HK-2 (cell line): ENCODE measurements at regions not wholly inside any gene's neighbourhood (a gene's known extent, or its start where the extent isn't known, plus 50 kb on each side); places are given as distances from the start of the nearest gene placed in this dataset.
"Not testable (repeated sequence)": the region's sequence is repeated elsewhere in the genome, so short reads cannot be mapped to it uniquely, and the experiment has no call there.

Experiments used
- DNase-seq: peaks from one replicate; pipeline ENCODE4 v3.0.0-alpha.2; 2018; ENCODE audit not compliant: unreplicated experiment

DNA sequence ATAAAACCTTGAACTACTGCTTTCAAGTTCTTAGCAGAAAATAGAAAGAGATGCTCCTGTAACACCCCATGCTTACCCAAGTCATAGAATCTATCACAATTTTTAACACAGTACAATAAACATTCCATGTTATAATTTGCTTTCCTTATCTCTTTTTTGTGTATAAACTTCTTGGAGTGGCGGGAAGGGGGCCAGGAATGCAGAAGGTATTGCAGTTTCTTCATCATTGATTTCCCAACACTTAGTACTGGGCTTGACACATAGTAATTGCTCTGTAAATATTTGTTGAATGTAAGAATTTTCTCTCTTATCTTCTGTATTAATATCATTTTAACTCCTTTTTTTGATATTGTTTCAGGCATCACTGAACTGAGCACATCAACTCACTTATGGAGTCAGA lies 535.8 kb downstream of the KCTD12 start:
- DNase-seq: no peak

DNA sequence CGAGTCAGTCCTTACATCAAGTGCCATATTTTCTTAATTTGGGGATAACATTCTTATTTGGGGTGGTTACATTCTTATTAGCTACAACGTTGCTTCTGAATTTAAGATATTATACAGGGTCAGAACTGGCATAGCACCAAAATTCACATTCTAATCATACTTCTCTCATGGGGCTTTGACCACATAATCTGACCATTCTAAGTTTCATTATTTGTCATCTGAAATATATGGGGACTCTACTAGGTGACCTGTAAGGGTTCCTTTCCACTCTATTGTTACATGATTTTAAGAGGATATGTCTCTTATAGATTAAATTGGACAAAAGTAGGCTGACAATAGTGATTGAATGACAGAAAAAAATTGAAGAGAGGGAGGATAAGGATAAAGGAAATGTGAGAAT lies 536.5 kb downstream of the KCTD12 start:
- no peak for DNase-seq

GRCh38 chr13:76339649-76340048 lies 546.6 kb downstream of the KCTD12 start:
- DNase-seq: no peak

- no peak for DNase-seq
These were observed 548.2 kb downstream of the KCTD12 start for GRCh38 chr13:76338003-76338402.

- no peak for DNase-seq
These were observed 549.0 kb downstream of the KCTD12 start for GRCh38 chr13:76336889-76337844.

- no peak for DNase-seq
These were observed 550.7 kb downstream of the KCTD12 start for GRCh38 chr13:76335463-76335862.

GRCh38 chr13:76331943-76332712 lies 554.1 kb downstream of the KCTD12 start:
- DNase-seq: no peak

DNA sequence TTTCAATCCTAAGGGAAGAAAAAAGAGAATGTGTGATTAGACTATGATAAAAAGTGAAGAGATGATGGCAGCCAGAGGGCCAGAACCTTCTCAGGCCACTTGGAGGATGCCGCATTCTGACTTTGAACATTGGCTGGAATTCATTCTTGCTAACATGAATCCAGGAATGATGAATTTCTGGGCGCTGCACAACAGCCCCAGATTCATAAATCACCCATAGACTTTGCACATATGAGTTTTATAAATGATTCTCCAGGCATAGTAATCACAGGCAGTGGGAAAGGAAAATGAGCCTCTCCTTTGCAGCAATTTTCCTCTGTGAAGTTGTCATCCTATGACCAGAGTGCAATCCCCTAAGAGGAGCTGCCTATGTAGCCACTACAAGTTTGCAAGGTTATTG lies 555.4 kb downstream of the KCTD12 start:
- DNase-seq: no peak

DNA sequence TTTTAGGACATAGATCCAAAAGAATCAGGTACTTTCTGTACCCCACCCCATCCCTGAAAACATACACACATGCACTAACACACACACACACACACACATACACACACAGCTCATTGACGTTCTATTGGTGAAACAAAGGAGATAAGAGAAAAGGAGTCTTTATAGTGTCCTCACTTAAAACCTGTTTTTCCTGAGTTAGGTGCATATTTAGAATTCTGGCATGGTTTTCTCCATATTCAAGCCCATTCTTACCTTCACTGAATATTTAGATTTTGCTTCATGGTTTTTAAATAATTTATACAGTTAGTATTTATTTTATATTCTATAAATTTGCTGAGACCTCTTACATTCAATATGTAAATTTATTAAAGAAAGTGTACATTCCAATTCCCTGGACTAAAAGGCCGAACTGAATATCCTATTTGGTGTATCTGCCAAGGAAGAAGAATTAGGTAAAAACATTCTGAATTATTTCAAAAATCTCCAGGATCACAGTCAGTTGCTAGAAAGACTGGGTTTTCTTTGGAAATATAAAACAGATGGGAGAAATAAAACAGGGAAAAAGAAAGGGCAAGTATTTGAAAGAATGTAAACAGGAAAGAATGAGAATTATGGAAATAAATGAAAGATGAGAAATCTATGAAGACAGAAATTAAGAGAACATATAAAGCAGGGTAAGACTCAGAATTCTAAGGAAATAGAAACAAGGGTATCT lies 556.2 kb downstream of the KCTD12 start:
- DNase-seq: no peak

DNA sequence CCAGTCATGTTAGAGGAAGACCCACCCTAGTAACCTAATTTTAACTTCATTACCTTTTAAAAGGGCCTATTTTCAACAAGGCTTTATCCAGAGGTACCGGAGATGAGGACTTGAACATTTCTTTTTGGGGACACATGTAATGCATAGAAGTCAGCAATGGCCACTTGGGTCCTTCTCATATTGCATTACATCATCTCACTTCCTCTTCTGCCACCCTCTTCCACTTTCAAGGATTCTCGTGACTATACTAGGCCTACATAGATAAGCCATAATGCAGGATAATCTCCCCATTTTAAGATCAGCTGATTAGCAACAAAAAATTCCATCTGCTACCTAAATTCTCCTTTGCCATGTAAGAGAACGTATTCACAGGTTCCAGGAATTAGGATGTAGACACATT lies 557.2 kb downstream of the KCTD12 start:
- no peak for DNase-seq

DNA sequence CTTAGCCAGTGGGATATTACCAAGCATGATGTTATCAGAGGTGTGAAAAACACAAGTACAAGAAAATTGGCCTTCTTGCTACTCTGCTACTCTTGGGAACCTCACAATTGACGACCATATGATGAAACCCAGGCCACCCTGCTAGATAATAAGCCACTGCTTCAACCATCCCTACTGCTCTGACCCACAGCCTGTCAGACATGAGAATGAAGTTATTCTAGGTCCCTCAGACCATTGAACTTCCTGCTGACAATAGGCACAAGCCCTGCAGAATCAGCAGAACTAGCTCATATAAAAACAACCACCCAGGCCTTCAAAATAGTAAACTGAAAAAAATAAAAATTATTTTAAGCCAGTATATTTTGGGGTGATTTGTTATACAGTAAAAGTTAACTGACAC lies 559.9 kb downstream of the KCTD12 start:
- DNase-seq: no peak

DNA sequence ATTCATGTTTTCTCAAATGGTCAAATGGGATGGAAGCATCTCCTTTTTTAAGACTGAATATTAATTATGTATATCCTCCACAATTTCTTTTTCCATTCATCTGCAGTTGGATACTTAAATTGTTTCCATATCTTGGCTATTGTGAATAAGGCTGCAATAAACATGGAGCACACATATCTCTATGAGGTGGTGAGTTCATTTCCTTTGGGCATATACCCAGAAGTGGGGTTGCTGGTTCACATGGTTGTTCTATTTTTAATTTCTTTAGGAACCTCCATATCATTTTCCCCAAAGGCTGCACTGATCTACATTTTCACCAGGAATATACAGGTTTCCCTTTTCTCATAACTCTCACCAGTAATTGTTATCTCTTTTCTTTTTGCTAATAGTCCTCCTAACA lies 566.3 kb downstream of the KCTD12 start:
- no peak for DNase-seq

DNA sequence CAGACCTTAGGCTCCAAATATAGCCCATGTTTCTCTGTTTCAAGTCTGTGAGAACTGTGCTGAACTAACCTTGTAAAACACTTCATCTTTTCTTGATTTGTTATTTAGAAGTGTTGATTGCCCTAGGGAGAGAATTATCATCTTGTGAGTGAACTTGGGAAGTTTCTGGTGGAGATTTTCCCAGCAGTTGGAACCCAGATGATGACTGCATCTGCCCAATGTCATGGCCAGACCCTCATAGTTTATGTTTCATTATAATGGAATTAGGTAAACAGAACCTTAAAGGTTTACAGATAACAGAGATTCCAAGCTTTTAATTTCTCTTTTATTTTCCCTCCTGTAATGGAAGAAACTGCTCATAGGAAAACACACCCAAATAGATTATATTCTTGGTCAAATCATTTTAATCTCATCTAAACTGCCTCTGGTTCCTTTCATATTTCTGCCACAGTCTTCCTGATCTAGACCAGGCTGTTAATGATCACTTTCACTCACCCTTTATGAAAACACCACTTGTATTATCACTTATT lies 569.1 kb downstream of the KCTD12 start:
- no peak for DNase-seq

DNA sequence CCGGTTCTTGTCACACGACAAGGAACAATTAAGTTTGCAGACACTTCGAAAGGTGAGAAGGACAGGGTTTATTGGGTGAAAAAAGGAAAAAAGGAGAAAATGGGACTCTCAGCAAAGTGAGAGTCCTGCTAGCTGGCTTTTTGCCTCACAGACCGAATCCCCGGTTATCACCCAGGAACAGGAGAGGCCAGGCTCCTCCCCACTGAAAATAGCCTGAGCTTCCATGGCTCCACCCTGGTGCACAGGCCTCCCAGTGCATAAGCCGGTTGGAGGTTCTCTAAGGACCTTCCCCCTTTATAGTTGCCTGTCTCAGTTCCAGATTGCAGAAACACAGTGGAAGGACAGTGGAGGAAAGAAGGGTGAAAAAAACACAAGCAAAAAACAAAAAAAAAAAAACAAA lies 571.7 kb downstream of the KCTD12 start:
- no peak for DNase-seq

GRCh38 chr13:76307142-76307541 lies 579.1 kb downstream of the KCTD12 start:
- no peak for DNase-seq

DNA sequence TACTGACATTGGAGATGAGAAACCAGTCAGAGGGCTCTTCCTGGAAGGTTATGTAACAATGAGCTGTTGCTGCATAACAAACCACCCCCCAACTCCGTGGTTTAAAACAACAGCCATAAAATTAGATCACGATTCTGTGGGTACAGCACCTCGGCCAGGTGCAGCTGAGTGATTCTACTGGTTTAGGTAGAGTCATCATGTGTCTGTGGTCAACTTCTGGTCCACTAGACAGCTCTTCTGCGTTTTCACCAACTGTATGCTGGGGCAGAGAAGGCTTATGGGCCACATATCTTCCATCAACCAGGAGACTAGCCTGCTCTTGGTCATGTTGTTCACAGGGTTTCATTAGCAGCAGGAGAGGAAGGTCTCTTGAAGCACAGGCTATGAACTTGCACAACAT lies 585.5 kb downstream of the KCTD12 start:
- DNase-seq: no peak

GRCh38 chr13:76297331-76297730 lies 588.9 kb downstream of the KCTD12 start:
- no peak for DNase-seq

DNA sequence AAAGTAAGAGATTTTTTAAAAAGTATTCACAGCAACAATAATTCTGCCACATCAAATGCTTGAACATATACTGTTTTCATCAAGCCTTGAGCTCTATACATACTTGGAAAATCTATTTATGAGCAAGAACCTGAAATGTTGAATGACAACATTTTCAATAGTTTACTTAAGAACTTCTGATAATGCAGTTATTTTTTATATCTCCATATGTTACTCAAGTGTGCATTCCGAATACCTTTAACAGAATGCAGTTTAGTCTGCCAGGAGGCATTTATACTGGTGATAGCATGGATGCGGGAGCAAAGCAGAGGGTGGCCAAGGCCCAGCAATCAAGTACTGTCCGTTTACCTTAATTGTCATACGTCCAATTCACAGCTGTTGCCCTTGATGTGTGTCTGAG lies 589.5 kb downstream of the KCTD12 start:
- no peak for DNase-seq

DNA sequence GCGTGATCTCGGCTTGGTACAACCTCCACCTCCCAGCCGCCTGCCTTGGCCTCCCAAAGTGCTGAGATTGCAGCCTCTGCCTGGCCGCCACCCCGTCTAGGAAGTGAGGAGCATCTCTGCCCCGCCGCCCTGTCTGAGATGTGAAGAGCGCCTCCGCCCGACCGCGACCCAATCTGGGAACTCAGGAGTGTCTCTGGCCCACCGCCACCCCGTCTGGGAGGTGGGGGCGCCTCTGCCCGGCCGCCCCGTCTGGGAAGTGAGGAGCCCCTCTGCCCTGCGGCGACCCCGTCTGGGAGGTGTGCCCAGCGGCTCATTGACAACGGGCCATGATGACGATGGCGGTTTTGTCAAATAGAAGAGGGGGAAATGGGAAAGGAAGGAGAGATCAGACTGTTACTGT lies 591.2 kb downstream of the KCTD12 start:
- DNase-seq: not testable (repeated sequence)

GRCh38 chr13:76293751-76294150 lies 592.5 kb downstream of the KCTD12 start:
- no peak for DNase-seq

GRCh38 chr13:76293346-76293745 lies 592.9 kb downstream of the KCTD12 start:
- no peak for DNase-seq

DNA sequence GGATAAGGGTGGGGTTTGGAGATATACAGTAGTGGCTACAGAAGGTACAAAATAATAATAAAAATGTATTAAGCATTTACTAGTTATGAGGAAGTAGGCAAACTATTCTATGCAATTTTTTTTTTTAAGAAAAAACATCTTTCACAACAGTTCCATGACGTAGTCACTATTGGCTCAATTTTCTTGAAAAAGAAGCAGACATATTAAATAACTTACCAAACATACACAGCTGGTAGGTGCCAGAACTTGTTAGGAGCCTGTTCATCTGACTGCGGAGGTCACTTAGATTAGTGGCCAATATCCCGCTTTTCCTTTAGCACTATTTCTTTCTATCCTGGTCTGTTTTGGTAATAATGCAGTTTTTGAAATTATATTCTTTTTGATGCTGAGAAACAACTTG lies 593.5 kb downstream of the KCTD12 start:
- no peak for DNase-seq
